ENCODE measurements at regions not wholly inside any gene's neighbourhood (a gene's known extent, or its start where the extent isn't known, plus 50 kb on each side); places are given as distances from the start of the nearest gene placed in this dataset.

DNA sequence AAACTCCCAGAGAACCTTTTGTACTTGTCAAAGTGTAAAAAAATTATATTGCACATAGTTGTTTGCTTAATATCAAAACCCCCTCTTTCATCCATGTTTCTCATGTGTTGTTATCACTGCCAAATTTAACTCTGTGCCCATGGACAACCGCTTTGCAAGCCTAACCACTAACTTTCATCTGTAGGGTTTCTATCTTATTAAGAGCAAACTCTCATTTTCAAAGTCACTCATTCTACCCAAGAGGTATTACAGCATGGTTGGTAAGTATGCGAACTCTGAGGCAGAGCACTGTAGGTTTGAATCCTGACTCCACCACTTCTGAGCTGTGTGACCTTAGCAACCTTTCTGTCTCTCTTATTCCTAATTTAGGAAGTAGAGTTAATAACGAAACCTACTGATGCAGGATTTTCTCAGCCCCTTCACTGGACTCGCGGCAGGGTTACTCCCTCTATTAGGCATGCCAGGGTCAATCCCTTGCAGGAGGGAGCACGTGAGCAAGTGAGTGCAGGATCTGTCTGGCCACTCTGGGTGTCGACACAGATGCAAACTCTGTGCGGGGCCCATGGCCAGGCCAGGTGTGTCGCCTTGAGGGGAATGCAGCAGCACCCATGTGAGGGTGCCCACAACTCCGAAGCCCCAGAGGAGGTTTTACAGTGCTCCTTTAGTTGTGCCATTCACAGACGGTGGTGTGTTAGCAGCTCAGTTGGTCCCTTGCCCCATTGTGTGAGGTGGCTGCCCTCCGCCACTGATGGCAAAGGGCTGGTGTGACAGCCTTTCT, 361.5 kb upstream of the ADGRL2 start:
- TF ChIP-seq YY1 (IDR thresholded peaks at IDR 0.05; ENCODE audit: insufficient read depth, insufficient read length) (no peak), ZNF274 (IDR thresholded peaks at IDR 0.05; ENCODE audit: low read depth, low read length) (no peak), SUZ12 (IDR thresholded peaks at IDR 0.05; ENCODE audit: extremely low read depth, insufficient read depth, insufficient read length) (no peak)
